Activated naive CD8-positive, alpha-beta T cell treated with anti-CD3 and anti-CD28 coated beads, Interleukin-2, amount 50 U/mL, for 24 hours (primary cell): ENCODE measurements at regions not wholly inside any gene's neighbourhood (a gene's known extent, or its start where the extent isn't known, plus 50 kb on each side); places are given as distances from the start of the nearest gene placed in this dataset.

Experiments used
- ATAC-seq: fragments of 150-1000 bp; cut with Tn5 transposase; one replicate; pipeline ENCODE4 v1.10.0; 2021
- DNase-seq: peaks from one replicate; pipeline ENCODE4 v3.0.0; 2021
- H3K27ac Mint-ChIP-seq: one replicate; pipeline ENCODE4 v1.8.0; 2021; ENCODE audit warnings: mild to moderate bottlenecking, mixed read lengths
- H3K27me3 Mint-ChIP-seq: one replicate; pipeline ENCODE4 v1.8.0; 2021; ENCODE audit warnings: mixed read lengths
- H3K36me3 Mint-ChIP-seq: one replicate; pipeline ENCODE4 v1.8.0; 2021; ENCODE audit warnings: low read depth, mixed read lengths
- H3K4me1 Mint-ChIP-seq: one replicate; pipeline ENCODE4 v1.8.0; 2021; ENCODE audit warnings: mixed read lengths
- H3K4me3 Mint-ChIP-seq: one replicate; pipeline ENCODE4 v1.8.0; 2021; ENCODE audit warnings: mild to moderate bottlenecking, moderate library complexity, mixed read lengths
- H3K9me3 Mint-ChIP-seq: one replicate; pipeline ENCODE4 v1.8.0; 2021; ENCODE audit warnings: mixed read lengths

DNA sequence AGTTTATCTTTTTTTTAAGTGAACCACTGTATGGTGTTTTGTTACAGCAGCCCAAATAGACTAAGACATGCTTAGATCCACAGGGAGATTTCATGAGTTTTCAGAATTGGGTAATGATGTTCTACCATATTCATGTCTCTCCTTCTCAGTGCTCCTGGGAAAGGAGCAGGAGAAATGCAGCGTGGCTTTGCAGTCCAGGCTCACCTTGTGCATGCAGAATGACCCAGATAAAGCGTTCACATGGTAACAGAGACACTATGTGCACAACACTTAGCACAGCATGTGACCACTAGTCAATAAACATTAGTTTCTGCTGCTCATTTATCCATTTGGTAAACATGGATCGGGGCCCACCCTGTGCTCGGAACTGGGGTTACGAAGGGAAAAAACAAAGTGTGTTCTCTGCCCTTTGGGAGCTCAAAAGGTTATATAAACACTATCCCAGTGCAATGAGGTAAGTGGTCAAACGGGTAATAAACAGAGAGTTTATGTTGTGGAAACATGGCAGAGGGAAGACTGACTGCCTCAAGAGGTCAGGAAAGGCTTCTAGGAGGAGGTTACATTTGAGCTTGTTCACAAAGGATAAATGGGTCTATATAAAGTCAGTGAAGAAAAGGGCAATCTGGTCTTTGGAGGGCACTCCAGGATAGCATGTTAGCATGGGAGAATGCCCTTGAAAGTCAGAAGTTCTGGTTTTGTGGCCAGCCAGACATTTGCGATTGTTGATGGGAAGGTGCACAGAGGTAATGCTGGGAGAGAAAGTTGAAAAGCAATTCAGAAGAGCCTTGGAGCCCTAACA, 299.2 kb downstream of the TDRD15 start:
- no peak for ATAC-seq
- DNase-seq = no peak
- no peak overlapping the region for H3K27ac Mint-ChIP-seq
- H3K4me1 Mint-ChIP-seq = no peaks in the 10 kb centered on the region
- peaks cover 12% of the 10 kb centered on the region for H3K9me3 Mint-ChIP-seq
- H3K4me3 Mint-ChIP-seq = no peak overlapping the region
- no peaks in the 10 kb centered on the region for H3K36me3 Mint-ChIP-seq
- H3K27me3 Mint-ChIP-seq = no peaks in the 10 kb centered on the region

DNA sequence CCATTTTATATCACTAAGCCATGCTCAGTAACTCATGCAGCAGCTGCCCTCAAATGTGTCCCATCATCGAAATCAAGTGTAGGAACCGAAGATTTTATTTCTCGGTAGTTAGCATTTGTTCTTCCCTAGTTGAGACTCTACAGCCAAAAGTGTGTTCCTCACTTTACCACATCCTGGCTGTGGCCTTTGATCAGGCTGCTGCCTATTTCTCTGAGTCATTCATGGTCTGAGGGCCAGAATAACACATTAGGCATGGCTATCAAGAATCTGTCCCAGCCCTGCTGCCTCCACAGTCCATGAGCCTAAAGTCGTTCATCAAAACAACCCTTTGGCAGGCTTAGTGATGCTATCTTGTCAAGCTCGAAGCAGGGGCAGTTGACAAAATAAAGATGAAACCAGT, 300.1 kb downstream of the TDRD15 start:
- no peak for DNase-seq
- no peak overlapping the region for H3K27ac Mint-ChIP-seq
- peaks cover 12% of the 10 kb centered on the region for H3K9me3 Mint-ChIP-seq
- no peaks in the 10 kb centered on the region for H3K27me3 Mint-ChIP-seq
- no peak for ATAC-seq
- H3K36me3 Mint-ChIP-seq = no peaks in the 10 kb centered on the region
- H3K4me1 Mint-ChIP-seq = no peaks in the 10 kb centered on the region
- H3K4me3 Mint-ChIP-seq = no peak overlapping the region

DNA sequence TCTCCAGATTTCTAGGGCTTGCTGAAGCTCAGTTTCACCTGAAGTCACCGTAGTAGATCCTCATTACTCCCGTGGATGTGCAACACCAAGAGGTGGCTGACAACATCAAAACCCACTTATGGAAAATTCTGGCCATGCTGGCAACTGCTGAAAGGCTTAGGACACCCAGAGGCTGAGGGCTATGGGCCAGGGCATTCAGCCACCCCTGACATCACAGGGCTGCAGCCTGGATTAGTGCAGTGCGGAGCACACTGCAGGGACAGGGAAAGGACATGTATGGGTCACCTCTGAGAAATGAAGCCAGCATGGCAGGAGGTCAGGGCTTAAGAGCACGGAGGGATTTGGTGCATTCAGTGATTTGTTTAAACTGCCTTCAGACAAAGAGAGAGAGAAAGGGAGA, 300.6 kb downstream of the TDRD15 start:
- H3K9me3 Mint-ChIP-seq = peaks cover 12% of the 10 kb centered on the region
- no peaks in the 10 kb centered on the region for H3K36me3 Mint-ChIP-seq
- no peak overlapping the region for H3K27ac Mint-ChIP-seq
- H3K4me3 Mint-ChIP-seq = no peak overlapping the region
- DNase-seq (no peak), ATAC-seq (no peak)
- no peaks in the 10 kb centered on the region for H3K4me1 Mint-ChIP-seq
- H3K27me3 Mint-ChIP-seq = no peaks in the 10 kb centered on the region

DNA sequence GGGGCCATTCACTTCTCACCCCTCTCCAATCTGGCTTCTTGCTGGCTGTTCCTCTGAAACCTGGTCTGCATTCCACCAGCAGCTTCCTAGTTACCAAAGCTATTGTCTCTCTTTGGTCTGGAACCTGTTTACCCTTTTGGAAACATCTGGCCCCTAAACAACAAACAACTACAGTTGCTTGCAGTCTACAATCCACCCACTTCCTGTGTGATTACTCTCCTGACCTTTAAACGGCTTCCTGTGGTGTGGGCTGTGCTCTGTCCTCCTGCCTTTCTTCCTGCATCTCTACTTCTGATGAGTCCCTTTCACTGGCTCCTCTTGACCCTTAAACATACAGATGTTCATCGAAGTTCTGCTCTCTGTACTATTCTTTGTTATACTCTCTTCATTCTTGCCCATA, 303.8 kb downstream of the TDRD15 start:
- Mint-ChIP-seq H3K4me3 (no peak overlapping the region), H3K27ac (no peak overlapping the region), H3K9me3 (peaks cover 19% of the 10 kb centered on the region), H3K27me3 (no peaks in the 10 kb centered on the region), H3K4me1 (no peaks in the 10 kb centered on the region), H3K36me3 (no peaks in the 10 kb centered on the region)
- DNase-seq = no peak
- ATAC-seq = no peak

DNA sequence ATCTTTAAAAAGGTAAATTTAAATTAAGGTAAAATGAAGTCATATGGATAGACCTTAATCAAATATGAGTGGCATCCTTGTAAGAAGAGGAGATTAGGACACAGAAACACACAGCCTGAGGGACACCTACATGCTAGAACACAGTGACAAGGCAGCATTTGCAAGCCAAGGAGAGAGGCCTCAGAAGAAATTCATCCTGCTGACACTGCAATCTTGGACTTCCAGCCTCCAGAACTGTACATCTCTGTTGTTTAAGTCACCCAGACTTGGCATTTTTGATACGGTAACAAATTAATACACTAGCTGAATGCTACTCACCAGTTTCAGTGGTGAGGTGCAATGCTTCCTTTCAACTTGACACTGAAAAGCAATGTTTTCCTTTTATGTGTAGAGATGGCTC, 305.0 kb downstream of the TDRD15 start:
- H3K9me3 Mint-ChIP-seq = peaks cover 10% of the 10 kb centered on the region
- H3K36me3 Mint-ChIP-seq = no peaks in the 10 kb centered on the region
- H3K27me3 Mint-ChIP-seq = no peaks in the 10 kb centered on the region
- no peak overlapping the region for H3K4me3 Mint-ChIP-seq
- no peak overlapping the region for H3K27ac Mint-ChIP-seq
- no peak for ATAC-seq
- DNase-seq = no peak
- no peaks in the 10 kb centered on the region for H3K4me1 Mint-ChIP-seq

DNA sequence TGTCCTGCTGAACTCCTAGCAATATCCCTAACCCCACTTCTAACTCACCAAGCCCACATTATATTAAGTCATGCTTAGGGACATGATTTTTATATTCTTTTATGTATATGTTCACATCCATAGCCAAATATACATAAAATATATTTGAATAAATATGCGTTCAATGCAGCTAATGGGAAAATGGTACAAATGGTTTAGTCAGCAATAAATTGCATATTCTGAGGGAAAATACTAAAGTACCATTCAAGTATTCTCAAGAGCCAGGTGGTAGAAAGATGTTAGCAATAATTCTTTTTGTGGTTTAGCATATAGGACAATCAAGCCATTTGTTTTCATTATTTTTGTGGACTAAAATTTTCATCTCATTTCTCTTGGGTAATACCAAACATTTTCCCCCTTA, 306.0 kb downstream of the TDRD15 start:
- H3K36me3 Mint-ChIP-seq = no peaks in the 10 kb centered on the region
- H3K4me3 Mint-ChIP-seq = no peak overlapping the region
- DNase-seq (no peak), ATAC-seq (no peak)
- no peaks in the 10 kb centered on the region for H3K27me3 Mint-ChIP-seq
- no peak overlapping the region for H3K27ac Mint-ChIP-seq
- H3K4me1 Mint-ChIP-seq = no peaks in the 10 kb centered on the region
- peaks cover 11% of the 10 kb centered on the region for H3K9me3 Mint-ChIP-seq

DNA sequence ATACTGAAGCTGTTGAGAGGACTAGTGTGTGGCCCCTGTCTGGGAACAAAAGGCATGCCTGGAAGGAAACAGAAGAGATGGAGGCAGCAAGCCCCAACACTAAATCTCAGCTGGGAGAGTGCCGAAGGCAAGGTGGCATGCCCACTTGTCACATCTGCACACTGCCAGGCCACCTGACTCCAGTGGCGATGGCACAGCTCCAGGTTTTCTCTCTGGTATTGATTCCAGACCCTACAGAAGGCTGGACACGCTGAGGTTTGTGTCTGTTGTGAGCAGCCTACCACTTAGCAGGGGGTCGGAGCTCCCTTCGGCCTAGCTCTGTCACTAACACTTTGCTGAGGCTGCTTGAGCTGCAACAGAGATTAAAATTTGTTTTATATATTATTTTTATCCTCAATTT, 307.3 kb downstream of the TDRD15 start:
- Mint-ChIP-seq H3K36me3 (no peaks in the 10 kb centered on the region), H3K9me3 (peaks cover 11% of the 10 kb centered on the region), H3K4me1 (no peaks in the 10 kb centered on the region), H3K4me3 (no peak overlapping the region), H3K27ac (no peak overlapping the region), H3K27me3 (no peaks in the 10 kb centered on the region)
- DNase-seq (no peak), ATAC-seq (no peak)

DNA sequence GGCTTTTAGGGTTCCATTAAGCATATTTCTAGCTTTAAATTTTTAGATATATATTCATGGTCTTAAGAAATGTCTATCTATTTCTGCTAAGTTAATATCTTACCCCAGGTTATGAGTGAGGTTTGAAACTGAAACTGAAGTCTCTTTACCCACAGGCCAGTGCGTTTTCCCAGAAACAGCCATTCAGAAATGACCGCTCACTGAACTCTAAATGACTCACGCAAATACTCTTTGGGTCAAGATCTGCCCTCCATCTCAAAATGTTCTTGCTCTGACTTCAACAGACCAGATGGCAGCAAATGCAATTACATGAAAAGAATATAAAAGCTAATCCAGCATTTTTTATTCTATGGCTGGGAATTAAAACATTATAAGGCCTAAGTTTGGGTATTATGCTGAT, 315.2 kb downstream of the TDRD15 start:
- no peak overlapping the region for H3K27ac Mint-ChIP-seq
- H3K27me3 Mint-ChIP-seq = no peaks in the 10 kb centered on the region
- no peaks in the 10 kb centered on the region for H3K36me3 Mint-ChIP-seq
- DNase-seq (no peak), ATAC-seq (no peak)
- H3K9me3 Mint-ChIP-seq = peaks cover 16% of the 10 kb centered on the region
- no peak overlapping the region for H3K4me3 Mint-ChIP-seq
- no peaks in the 10 kb centered on the region for H3K4me1 Mint-ChIP-seq

DNA sequence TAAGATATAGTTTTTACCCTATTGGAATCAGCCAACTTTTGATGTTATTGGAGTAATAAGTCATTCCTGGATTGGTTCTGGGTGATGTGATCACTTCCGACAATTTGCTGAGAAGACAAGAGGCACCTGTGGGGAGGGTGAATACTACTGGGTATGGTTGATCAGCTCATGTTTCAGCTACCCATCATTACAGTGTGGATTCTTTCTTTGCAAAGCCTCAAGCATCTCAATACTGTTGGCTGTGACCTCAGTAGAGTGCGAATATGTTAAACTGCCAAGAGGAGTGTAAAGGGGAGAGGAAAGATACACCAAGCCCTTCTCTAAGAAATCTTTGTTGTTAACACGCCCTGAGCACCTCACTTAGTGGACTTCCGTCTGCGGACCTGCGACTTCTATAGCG, 317.7 kb downstream of the TDRD15 start:
- H3K27me3 Mint-ChIP-seq = no peaks in the 10 kb centered on the region
- ATAC-seq (no peak), DNase-seq (no peak)
- H3K4me3 Mint-ChIP-seq = no peak overlapping the region
- no peaks in the 10 kb centered on the region for H3K4me1 Mint-ChIP-seq
- no peaks in the 10 kb centered on the region for H3K36me3 Mint-ChIP-seq
- H3K9me3 Mint-ChIP-seq = peaks cover 11% of the 10 kb centered on the region
- no peak overlapping the region for H3K27ac Mint-ChIP-seq

DNA sequence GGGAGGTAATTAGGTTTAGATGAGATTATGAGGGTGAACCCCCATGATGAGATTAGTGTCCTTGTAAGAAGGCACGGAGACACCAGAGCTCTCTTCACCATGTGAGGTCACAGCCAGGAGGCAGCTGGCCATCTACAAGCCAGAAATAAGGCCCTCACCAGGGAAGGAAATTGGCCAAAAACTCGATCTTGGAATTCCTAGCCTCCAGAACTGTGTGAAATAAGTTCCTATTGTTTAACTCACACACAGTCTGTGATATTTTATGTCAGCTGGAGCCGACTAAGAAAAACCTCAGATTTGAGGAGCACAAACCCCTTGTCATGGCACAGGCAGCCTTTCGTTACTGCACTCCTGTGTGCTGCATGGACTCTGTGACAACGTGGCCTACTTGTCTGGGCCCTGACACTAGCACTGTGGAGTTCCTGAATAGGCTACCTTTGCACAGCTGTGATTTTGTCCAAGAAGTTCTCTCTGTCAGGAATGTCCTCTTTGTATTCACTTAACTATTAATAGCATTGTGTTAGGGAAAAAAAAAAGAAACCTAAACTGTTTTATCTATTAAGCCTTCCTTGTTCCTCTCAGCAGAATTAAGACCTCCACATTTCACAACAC, 319.8 kb downstream of the TDRD15 start:
- H3K9me3 Mint-ChIP-seq = peaks cover 8% of the 10 kb centered on the region
- no peak overlapping the region for H3K4me3 Mint-ChIP-seq
- no peak for ATAC-seq

DNA sequence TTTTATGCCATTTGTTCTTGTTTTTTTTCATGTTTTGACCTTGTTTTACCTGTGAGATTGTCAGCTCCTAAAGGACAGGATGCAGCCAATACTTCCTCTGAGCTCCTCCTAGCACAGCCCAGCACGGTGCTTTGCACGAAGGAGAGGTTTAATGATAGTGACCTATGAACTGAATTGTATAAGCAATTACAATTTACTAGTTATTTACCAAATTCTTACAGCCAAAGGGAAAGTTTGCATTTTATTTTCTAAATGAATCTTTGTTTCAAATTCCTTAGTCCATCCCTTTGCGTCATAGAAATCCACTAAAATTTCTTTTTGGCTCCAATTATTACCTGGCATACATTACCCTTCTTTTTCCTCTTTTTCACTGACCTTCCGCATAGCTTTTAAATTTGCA, 326.1 kb downstream of the TDRD15 start:
- Mint-ChIP-seq H3K4me3 (no peak overlapping the region), H3K9me3 (no peaks in the 10 kb centered on the region), H3K4me1 (no peaks in the 10 kb centered on the region), H3K27me3 (no peaks in the 10 kb centered on the region), H3K27ac (no peak overlapping the region), H3K36me3 (no peaks in the 10 kb centered on the region)
- no peak for ATAC-seq
- no peak for DNase-seq

More for the DNA sequence above, 319.8 kb downstream of the TDRD15 start:
- no peak for DNase-seq
- H3K4me1 Mint-ChIP-seq = no peaks in the 10 kb centered on the region
- H3K27me3 Mint-ChIP-seq = no peaks in the 10 kb centered on the region
- no peaks in the 10 kb centered on the region for H3K36me3 Mint-ChIP-seq
- no peak overlapping the region for H3K27ac Mint-ChIP-seq

DNA sequence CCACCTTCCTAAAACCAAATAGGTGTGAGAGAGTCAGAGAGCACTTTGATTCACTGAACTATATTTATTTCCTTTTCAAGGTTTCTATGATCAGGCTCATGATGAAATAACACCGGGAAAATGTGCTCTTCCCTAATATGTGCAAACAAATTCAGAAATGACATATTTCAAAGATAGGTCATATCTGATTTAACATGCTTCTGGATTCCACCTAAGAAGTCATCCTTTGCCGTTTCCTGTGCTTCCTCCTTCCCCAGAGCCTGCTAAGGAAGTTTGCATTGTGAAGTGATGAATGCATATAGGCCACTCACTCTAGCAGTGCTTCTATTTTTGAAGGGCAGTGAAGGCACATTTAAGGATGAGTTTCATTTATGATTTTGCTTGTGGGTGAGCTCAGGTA, 327.6 kb downstream of the TDRD15 start:
- Mint-ChIP-seq H3K36me3 (no peaks in the 10 kb centered on the region), H3K4me1 (no peaks in the 10 kb centered on the region), H3K9me3 (no peaks in the 10 kb centered on the region), H3K27ac (no peak overlapping the region), H3K27me3 (no peaks in the 10 kb centered on the region), H3K4me3 (no peak overlapping the region)
- ATAC-seq (no peak), DNase-seq (no peak)

DNA sequence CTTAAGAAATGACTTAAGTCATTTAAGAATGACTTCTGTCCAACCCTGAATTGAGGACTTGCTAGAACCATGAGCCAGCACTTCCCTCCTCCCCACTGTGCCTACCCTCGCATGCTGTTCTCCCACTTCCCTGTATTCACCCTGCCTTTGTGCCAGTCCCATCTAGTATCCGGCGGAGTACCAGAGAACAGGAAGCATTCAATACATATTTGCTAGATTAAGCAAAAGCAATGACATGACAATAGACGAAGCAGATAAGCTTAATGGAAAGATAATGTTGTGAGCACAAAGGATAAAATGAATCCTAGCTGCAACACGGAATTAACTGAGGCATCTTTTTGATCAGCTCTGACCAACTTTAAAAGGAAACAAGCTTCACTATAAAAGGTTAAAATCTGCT, 328.5 kb downstream of the TDRD15 start:
- no peaks in the 10 kb centered on the region for H3K4me1 Mint-ChIP-seq
- H3K9me3 Mint-ChIP-seq = no peaks in the 10 kb centered on the region
- DNase-seq = no peak
- H3K27ac Mint-ChIP-seq = no peak overlapping the region
- no peak for ATAC-seq
- H3K4me3 Mint-ChIP-seq = no peak overlapping the region
- no peaks in the 10 kb centered on the region for H3K27me3 Mint-ChIP-seq
- H3K36me3 Mint-ChIP-seq = no peaks in the 10 kb centered on the region

DNA sequence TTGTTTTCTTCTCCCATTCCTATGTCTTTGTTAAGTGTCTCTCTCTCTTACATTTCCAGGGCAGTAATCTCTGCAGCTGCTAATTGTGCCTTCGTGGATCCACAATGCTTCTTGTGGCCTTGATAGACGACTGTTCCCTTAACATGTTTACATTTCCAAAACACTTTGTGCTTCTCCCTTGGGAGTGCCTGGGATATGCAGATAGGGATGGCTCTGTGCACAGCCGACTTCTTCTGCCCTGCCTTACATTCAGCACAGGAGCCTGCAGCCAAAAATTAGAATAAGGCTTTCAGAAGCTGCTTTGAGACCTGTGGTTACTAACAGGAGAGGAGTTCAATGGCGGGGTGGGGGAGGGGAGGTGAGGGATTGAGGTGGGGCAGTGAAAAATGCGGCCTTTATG, 328.9 kb downstream of the TDRD15 start:
- Mint-ChIP-seq H3K27me3 (no peaks in the 10 kb centered on the region), H3K4me3 (no peak overlapping the region), H3K4me1 (no peaks in the 10 kb centered on the region), H3K36me3 (no peaks in the 10 kb centered on the region), H3K27ac (no peak overlapping the region), H3K9me3 (no peaks in the 10 kb centered on the region)
- DNase-seq = no peak
- no peak for ATAC-seq

DNA sequence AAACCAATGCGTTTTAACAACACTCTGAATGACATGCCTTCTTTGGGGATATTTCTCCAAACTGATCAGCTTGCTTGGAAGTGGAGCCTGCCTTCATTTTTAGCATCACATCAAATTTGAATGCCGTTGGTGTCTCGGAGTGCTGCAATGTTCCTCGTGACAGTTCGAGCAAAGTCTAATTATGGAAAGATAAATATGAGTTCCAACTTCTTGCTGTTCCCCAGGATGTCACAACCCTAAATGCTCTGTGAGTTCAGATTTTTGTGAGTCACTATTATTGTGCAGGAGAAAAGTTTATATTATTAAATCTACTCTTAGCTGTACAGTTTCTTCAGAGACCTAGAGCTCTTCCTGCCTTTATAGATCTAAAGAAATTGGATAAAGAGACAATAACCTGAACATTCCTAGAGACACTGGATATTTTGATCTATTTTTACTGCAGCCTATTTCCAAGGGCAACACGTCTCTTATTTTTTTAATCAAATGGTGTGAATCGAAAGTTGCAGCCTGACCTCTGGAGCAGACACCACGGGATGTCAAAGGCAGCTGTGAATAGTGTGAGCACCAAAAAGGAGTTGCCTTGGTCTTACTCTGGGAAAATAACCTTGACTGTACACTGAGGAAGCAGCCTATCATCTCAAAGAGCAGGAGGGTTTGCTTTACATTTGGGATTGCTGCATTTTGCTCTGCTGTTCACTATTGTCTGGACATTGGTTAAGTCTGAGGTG, 330.1 kb downstream of the TDRD15 start:
- H3K36me3 Mint-ChIP-seq = no peaks in the 10 kb centered on the region
- no peaks in the 10 kb centered on the region for H3K27me3 Mint-ChIP-seq
- DNase-seq = no peak
- no peaks in the 10 kb centered on the region for H3K4me1 Mint-ChIP-seq
- H3K4me3 Mint-ChIP-seq = no peak overlapping the region
- peaks cover 6% of the 10 kb centered on the region for H3K9me3 Mint-ChIP-seq
- no peak for ATAC-seq
- H3K27ac Mint-ChIP-seq = no peak overlapping the region
